ENCODE measurements at regions not wholly inside any gene's neighbourhood (a gene's known extent, or its start where the extent isn't known, plus 50 kb on each side); places are given as distances from the start of the nearest gene placed in this dataset.
"Not testable (repeated sequence)": the region's sequence is repeated elsewhere in the genome, so short reads cannot be mapped to it uniquely, and the experiment has no call there.

DNA sequence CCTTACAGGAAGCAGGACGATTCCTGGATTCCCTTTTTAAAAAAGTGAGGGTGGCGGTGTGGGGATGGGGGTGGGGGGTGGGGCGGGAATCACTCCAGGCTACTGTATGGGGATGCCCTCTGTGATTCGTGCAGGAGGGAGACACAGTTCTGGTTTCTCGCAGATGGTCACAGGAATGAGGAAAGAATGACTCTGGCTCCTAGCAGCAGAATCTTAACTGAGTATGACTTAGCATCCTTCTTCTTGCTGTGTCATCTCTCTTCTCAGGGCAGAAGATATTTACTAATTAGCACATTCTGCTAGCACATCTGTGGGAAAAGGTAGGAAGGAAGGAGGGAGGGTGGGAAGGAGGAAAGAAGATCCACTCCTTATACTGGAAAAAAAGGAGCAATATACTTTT, 78.8 kb upstream of the GPR39 start:
- not testable (repeated sequence) for H3K4me3 Mint-ChIP-seq; H3K36me3 Mint-ChIP-seq (ENCODE audit: low read depth); H3K4me1 Mint-ChIP-seq (ENCODE audit: low read depth); H3K9me3 Mint-ChIP-seq; H3K27me3 Mint-ChIP-seq; H3K27ac Mint-ChIP-seq

DNA sequence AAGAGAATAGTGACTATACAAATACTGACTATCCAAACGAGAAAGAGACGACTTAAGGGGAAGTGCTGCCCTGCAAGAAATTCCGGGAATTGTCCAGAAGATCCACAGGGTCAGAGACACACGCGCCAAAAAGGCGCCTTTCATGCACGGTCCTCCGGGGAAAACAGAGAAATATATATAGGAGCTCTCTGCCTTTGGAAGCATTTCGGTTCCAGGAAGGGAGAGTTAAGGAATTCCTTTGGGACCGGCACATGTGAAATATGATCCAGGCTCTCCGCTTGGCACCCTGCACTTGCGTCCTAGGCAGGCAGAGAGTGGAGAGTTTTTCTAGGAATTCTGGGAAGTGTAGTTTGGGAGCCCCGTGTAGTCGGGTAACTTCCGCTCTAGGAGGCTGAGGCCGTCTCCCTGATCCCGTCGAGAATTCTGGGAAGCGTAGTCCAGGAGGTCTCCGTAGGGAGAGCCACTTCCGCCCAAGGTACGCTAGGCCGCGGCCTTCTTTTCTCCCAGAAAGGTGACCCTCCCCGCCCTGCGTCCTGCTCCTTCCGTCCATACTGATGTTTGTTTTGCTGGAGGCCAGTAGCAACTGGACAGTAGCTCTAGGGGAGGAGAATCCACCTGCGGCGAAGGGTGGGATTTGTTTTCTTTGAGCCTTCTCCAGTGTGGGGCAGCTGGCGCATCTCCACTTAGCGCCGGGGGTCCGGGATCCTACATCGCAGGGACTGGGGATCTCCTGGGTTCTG, 69.4 kb upstream of the GPR39 start:
- H3K27me3 Mint-ChIP-seq = peaks cover 24% of the 10 kb centered on the region
- H3K27ac Mint-ChIP-seq, H3K9me3 Mint-ChIP-seq: not testable (repeated sequence)

DNA sequence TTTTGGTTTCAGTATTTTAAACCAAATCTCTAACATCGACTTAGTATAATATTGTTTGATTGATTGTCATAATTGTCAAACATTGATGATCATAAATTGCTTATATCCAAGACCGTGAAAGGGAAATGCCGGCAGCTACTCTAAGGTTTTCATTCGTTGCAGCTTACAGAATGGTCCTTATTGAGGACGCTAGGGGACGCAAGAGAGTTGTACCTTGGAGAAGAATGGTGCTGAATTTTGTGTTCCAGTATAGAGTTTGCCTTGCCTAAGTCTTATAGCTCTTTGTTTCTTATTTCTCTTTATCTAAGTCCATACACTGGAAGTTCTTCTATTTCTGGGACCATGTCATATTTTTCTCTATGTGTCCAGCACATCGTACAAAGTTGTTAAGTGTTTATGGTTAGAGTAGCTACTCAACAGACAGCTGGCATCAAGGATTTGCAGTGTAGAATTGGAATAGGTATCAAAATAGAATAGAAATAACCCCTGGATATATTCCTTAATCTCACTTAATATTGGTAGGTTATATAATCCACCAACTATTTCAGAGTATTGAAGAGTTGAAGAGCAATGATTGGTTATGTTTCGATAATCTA, 67.4 kb upstream of the GPR39 start:
- H3K27me3 Mint-ChIP-seq = peaks cover 29% of the 10 kb centered on the region
- H3K4me1 Mint-ChIP-seq (ENCODE audit: low read depth); H3K27ac Mint-ChIP-seq; H3K4me3 Mint-ChIP-seq; H3K9me3 Mint-ChIP-seq; H3K36me3 Mint-ChIP-seq (ENCODE audit: low read depth): not testable (repeated sequence)

More for the DNA sequence above, 69.4 kb upstream of the GPR39 start:
- not testable (repeated sequence) for H3K36me3 Mint-ChIP-seq (ENCODE audit: low read depth); H3K4me1 Mint-ChIP-seq (ENCODE audit: low read depth); H3K4me3 Mint-ChIP-seq

DNA sequence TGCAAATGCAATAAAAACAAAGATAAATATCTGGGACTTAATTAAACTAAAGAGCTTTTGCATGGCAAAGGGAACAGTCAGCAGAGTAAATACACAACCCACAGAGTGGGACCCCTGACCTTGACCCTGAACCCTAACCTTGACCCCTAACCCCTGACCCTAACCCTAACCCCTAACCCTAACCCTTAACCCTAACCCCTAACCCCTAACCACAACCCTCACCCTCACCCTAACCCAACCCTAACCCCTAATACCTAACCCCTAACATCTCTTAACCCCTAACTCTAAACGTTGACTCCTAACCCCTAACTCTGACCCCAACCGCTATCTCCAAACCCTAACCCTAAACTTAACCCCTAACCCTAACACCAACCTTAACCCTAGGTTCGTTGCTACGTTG, 64.9 kb upstream of the GPR39 start:
- H3K4me1 Mint-ChIP-seq (ENCODE audit: low read depth); H3K9me3 Mint-ChIP-seq; H3K4me3 Mint-ChIP-seq; H3K27ac Mint-ChIP-seq; H3K36me3 Mint-ChIP-seq (ENCODE audit: low read depth): not testable (repeated sequence)
- peaks cover 25% of the 10 kb centered on the region for H3K27me3 Mint-ChIP-seq

DNA sequence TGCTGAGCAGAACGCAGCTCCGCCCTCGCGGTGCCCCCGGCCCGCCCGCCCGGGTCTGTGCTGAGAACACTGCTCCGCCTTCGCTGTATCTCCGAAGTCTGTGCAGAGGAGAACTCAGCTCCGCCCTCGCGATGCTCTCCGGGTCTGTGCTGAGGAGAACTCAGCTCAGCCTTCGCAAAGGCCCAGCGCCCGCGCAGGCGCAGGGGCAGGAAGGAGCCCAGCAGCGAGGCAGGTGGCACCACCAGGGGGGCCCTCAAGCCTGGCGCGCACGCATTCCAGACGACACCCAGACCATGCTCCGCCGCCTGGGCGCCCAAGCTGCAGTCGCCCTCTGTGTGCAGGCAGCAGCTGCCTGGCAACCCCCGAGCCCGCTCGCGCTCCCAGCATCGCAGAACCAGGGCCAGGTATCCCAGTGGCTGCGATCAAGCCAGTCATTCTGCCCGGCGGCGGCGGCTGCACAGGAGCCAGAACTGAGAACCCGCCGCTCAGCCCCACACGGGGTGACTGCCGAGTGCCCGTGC, 64.1 kb upstream of the GPR39 start:
- H3K9me3 Mint-ChIP-seq; H3K27ac Mint-ChIP-seq; H3K4me1 Mint-ChIP-seq (ENCODE audit: low read depth); H3K4me3 Mint-ChIP-seq; H3K36me3 Mint-ChIP-seq (ENCODE audit: low read depth): not testable (repeated sequence)
- peaks cover 22% of the 10 kb centered on the region for H3K27me3 Mint-ChIP-seq

DNA sequence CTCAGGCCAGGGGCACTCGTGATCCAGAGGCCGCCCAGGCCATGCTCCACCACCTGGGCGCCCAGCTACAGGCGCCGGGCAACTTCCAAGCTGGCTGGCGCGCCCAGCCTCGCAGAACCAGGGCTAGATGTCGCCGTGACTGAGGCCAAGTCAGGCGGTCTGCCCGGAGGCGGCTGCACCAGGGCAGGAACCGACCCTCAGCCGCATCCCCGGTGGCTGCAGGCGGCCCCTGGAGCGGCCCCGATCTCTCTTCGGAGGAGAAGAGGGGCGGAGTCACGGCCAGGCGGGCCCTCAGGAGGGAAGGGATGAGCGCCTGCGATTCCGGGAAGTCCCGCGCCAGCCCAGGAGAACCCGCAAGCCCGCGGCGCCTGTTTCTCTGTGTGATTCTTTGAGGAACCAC, 63.2 kb upstream of the GPR39 start:
- H3K27me3 Mint-ChIP-seq = peaks cover 22% of the 10 kb centered on the region
- not testable (repeated sequence) for H3K36me3 Mint-ChIP-seq (ENCODE audit: low read depth); H3K4me1 Mint-ChIP-seq (ENCODE audit: low read depth); H3K27ac Mint-ChIP-seq; H3K9me3 Mint-ChIP-seq; H3K4me3 Mint-ChIP-seq

DNA sequence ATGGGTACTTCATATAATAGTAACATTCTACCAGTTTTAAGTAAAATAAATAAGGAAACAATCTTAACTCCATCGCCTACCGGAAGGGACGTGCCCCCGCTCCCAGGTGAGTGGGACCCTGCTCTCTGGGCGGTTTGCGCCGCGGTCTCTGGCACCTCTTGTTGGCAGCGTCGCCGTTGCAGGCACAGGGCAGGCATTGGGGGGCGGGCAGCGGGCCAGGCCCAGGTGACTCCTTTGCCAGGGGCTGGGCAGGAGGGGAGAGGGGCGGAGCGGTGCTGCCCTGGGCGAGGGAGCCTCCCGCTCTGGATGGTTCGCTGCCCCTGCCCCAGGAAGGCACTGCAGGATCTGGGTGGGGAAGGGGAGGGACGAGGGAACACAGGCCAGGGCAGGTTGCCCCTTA, 55.6 kb upstream of the GPR39 start:
- not testable (repeated sequence) for H3K4me3 Mint-ChIP-seq; H3K27me3 Mint-ChIP-seq; H3K4me1 Mint-ChIP-seq (ENCODE audit: low read depth)

DNA sequence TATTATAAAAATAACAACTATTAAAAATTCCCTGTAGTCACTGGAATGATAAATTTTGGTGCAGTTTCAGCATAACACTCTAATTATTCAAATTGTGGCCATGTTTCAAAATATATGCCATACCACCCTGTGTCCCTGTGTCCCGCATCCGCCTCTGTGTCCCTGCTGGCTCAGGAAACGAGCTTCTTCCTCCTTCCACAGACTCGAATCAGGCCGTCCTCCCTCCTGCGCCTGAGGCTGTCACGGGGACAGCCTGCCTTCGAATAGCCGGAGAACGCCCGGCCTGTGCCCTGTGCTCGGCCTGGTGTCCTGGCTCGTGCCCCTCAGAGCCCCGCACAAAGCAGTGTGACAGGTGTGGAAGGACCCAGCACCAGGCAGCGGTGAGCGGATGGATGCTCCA, 55.1 kb upstream of the GPR39 start:
- not testable (repeated sequence) for H3K9me3 Mint-ChIP-seq; H3K36me3 Mint-ChIP-seq (ENCODE audit: low read depth); H3K4me1 Mint-ChIP-seq (ENCODE audit: low read depth); H3K4me3 Mint-ChIP-seq; H3K27ac Mint-ChIP-seq; H3K27me3 Mint-ChIP-seq

More for the DNA sequence above, 55.6 kb upstream of the GPR39 start:
- not testable (repeated sequence) for H3K27ac Mint-ChIP-seq; H3K36me3 Mint-ChIP-seq (ENCODE audit: low read depth); H3K9me3 Mint-ChIP-seq

DNA sequence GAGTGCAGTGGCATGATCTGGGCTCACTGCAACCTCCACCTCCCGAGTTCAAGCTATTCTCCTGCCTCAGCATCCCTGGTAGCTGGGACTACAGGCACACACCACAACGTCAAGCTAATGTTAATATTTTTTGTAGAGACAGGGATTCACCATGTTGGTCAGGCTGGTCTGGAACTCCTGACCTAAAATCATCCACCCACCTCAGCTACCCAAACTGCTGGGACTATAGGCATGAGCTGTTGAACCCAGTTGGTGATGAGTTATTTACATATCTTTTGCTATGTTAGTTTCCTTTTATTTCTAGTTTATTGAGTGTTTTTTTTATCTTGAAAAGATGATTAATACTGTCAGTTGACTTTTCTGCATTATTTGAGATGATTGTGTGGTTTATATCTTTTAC, 53.3 kb upstream of the GPR39 start:
- not testable (repeated sequence) for H3K36me3 Mint-ChIP-seq (ENCODE audit: low read depth); H3K27me3 Mint-ChIP-seq; H3K4me1 Mint-ChIP-seq (ENCODE audit: low read depth); H3K9me3 Mint-ChIP-seq; H3K4me3 Mint-ChIP-seq; H3K27ac Mint-ChIP-seq

DNA sequence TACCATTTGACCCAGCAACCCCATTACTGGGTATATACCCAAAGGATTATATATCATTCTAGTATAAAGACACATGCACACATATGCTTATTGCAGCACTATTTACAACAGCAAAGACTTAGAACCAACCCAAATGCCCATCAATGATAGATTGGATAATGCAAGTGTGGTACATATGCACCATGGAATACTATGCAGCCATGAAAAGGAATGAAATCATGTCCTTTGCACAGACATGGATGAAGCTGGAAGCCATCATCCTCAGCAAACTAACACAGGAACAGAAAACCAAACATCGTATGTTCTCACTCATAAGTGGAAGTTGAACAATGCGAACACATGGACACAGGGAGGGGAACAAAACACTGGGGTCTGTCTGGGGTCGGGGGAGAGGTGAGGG, 50.6 kb upstream of the GPR39 start:
- not testable (repeated sequence) for H3K4me1 Mint-ChIP-seq (ENCODE audit: low read depth); H3K36me3 Mint-ChIP-seq (ENCODE audit: low read depth); H3K27me3 Mint-ChIP-seq; H3K9me3 Mint-ChIP-seq; H3K27ac Mint-ChIP-seq; H3K4me3 Mint-ChIP-seq

DNA sequence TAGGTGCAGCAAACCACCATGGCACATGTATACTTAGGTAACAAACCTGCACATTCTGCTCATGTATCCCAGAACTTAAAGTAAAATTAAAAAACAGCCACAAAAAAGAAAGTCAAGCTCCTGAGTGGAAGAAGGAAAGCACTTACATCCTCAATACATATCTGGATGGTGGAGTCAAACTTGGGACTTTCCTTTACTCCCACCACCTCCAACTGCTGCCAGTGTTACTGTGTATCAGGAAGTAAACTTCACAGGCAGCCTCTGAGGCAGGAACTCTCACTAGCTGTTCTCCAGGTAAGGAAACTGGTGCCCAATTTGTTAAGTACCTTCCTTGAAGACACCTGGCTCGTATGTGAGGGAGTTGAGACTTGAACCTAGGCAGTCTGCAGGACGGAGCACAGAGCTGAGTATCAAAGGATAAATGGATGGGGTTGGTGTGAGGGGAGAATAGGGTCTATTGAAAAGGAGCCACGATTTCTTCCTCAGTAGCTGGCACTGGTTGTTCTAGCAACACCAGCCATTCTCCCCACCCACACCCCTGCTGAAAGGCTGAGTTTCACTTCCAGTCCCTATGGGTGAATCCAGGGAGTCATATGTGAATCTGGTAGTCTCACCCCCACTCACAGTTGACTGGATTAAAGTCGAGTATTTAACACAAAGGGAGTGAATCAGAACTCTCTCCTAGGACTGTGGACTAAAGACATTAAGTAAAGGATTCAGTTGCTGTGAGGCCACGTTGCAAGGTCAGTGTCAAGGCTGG, 50.0 kb upstream of the GPR39 start:
- no peaks in the 10 kb centered on the region for H3K27me3 Mint-ChIP-seq
- no peak overlapping the region for H3K27ac Mint-ChIP-seq
- no peaks in the 10 kb centered on the region for H3K9me3 Mint-ChIP-seq
- no peaks in the 10 kb centered on the region for H3K36me3 Mint-ChIP-seq (ENCODE audit: low read depth)
- no peak overlapping the region for H3K4me3 Mint-ChIP-seq
- H3K4me1 Mint-ChIP-seq (ENCODE audit: low read depth) = no peaks in the 10 kb centered on the region
